Endothelial cell of umbilical vein (primary cell): ENCODE measurements at regions not wholly inside any gene's neighbourhood (a gene's known extent, or its start where the extent isn't known, plus 50 kb on each side); places are given as distances from the start of the nearest gene placed in this dataset.

Experiments used
- BruUV-seq: library from RNA; stranded (reverse); fragments of 400-500 nt; replicated peaks from 2 replicates; lab custom pipeline; 2021; lab: Mats Ljungman, UMichigan
- CTCF ChIA-PET: fragments of 300-600, 350-600 bp; sonication (Branson Sonifier 250); formaldehyde crosslinking; loops from one replicate; lab custom pipeline; 2021; ENCODE audit warnings: antibody characterized with exemption, inconsistent platforms; lab: Charles Lee
- POLR2A ChIA-PET: fragments of 300-600, 350-600 bp; sonication (Branson Sonifier 250); formaldehyde crosslinking; loops from one replicate; lab custom pipeline; 2021; ENCODE audit warnings: antibody characterized with exemption, inconsistent platforms; lab: Charles Lee
- DNase-seq: peaks from one replicate; pipeline ENCODE4 v3.0.0-alpha.2; 2011; ENCODE audit warnings: low read depth, low spot score
- FAIRE-seq: peaks from 2 replicates; lab custom pipeline; 2011; peaks lifted over from hg19 to GRCh38; lab: Jason Lieb, UNC
- H2AFZ ChIP-seq: 2 replicates; pipeline ENCODE4 v1.6.0; 2012; ENCODE audit warnings: low read depth, low read length, control low read depth, inconsistent platforms
- H3K27ac ChIP-seq: 2 replicates; pipeline ENCODE4 v1.5.1; 2011; ENCODE audit warnings: low read depth, mild to moderate bottlenecking, control low read depth, low read length, moderate library complexity; ENCODE audit not compliant: insufficient read depth
- H3K27me3 ChIP-seq, 2 experiments: 2 replicates each; pipeline versions ENCODE4 v1.6.0 to v1.6.1; 2011; ENCODE audit warnings: low read length in 2 of 2, mixed read lengths in 1 of 2; ENCODE audit not compliant: control insufficient read depth in 2 of 2, insufficient read depth in 2 of 2
- H3K36me3 ChIP-seq, 2 experiments: 2 replicates in 1 of 2; 3 replicates in 1 of 2; pipeline ENCODE4 v1.5.1; 2011; ENCODE audit warnings: low read length in 2 of 2, mild to moderate bottlenecking in 1 of 2, moderate library complexity in 1 of 2; ENCODE audit not compliant: control insufficient read depth in 2 of 2, insufficient read depth in 2 of 2; ENCODE audit errors: extremely low read depth in 1 of 2
- H3K4me1 ChIP-seq: 3 replicates; pipeline ENCODE4 v1.5.1; 2011; ENCODE audit warnings: mild to moderate bottlenecking, low read length; ENCODE audit not compliant: control insufficient read depth, insufficient read depth; ENCODE audit errors: extremely low read depth
- H3K4me2 ChIP-seq: 2 replicates; pipeline ENCODE4 v1.6.1; 2011; ENCODE audit warnings: low read length, control low read depth, mixed read lengths; ENCODE audit not compliant: insufficient read depth
- H3K4me3 ChIP-seq, 3 experiments: fragments of 200-600 bp in 1 of 3; sonication (generic), shearing (Covaris generic) in 1 of 3; replicated peaks in 1 of 3; 2 replicates each; pipeline ENCODE4 v1.5.1; 2011 to 2016; ENCODE audit warnings: control low read depth in 3 of 3, low read length in 3 of 3, mild to moderate bottlenecking in 2 of 3, inconsistent platforms in 1 of 3, low read depth in 1 of 3, moderate library complexity in 1 of 3; ENCODE audit not compliant: insufficient read depth in 1 of 3
- H3K79me2 ChIP-seq: 2 replicates; pipeline ENCODE4 v1.6.0; 2012; ENCODE audit warnings: low read length, inconsistent platforms; ENCODE audit not compliant: control insufficient read depth, insufficient read depth
- H3K9ac ChIP-seq: replicated peaks from 2 replicates; pipeline ENCODE3; 2011; ENCODE audit warnings: low read length, control low read depth; ENCODE audit not compliant: insufficient read depth; ENCODE audit errors: extremely low read depth
- H3K9me1 ChIP-seq: replicated peaks from 3 replicates; pipeline ENCODE4 v1.6.0; 2011; ENCODE audit warnings: mild to moderate bottlenecking, low read length; ENCODE audit not compliant: control insufficient read depth, insufficient read depth; ENCODE audit errors: extremely low read depth
- H3K9me3 ChIP-seq: replicated peaks from 2 replicates; pipeline ENCODE4 v1.5.1; 2012; ENCODE audit warnings: low read length, inconsistent platforms; ENCODE audit not compliant: control insufficient read depth, insufficient read depth
- H4K20me1 ChIP-seq: replicated peaks from 2 replicates; pipeline ENCODE3; 2011; ENCODE audit warnings: mild to moderate bottlenecking, low read length; ENCODE audit not compliant: control insufficient read depth, insufficient read depth; ENCODE audit errors: extremely low read depth
- EZH2 ChIP-seq: IDR thresholded peaks from 2 replicates; pipeline ENCODE4 v1.6.1; 2012; ENCODE audit warnings: borderline replicate concordance, low read depth, mild to moderate bottlenecking, moderate library complexity, low read length, inconsistent platforms; ENCODE audit not compliant: severe bottlenecking
- FOS ChIP-seq: IDR thresholded peaks from 2 replicates; pipeline ENCODE4 v1.6.1; 2011; ENCODE audit warnings: mild to moderate bottlenecking, low read length, moderate library complexity, borderline replicate concordance; ENCODE audit not compliant: insufficient read depth
- GATA2 ChIP-seq: IDR thresholded peaks from 2 replicates; pipeline ENCODE4 v1.7.0; 2011; ENCODE audit warnings: low read depth, mild to moderate bottlenecking, moderate library complexity, mixed read lengths, low read length; ENCODE audit not compliant: insufficient read length, insufficient read depth
- JUN ChIP-seq: IDR thresholded peaks from 2 replicates; pipeline ENCODE4 v1.6.1; 2011; ENCODE audit warnings: borderline replicate concordance, low read depth; ENCODE audit not compliant: insufficient read length, insufficient read depth
- MYC ChIP-seq: IDR thresholded peaks from one replicate; pipeline ENCODE4 v1.6.1; 2011; ENCODE audit warnings: mild to moderate bottlenecking, low read depth, low read length
- POLR2A ChIP-seq: IDR thresholded peaks from 2 replicates; pipeline ENCODE4 v1.6.1; 2012; ENCODE audit warnings: low read depth, mild to moderate bottlenecking, control low read depth, low read length
- POLR2AphosphoS5 ChIP-seq: IDR thresholded peaks from 2 replicates; pipeline ENCODE4 v1.6.1; 2012; ENCODE audit warnings: low read depth, mild to moderate bottlenecking, control low read depth, low read length, moderate library complexity; ENCODE audit not compliant: insufficient read depth
- dilution Hi-C: fragments of 300-500 bp; cut with MboI; formaldehyde crosslinking; loops from one replicate; pipeline ENCODE4 v1.15.0; 2019; ENCODE audit warnings: low sequenced_read_pairs; ENCODE audit not compliant: extremely low pct_ligation_motif_present
- intact Hi-C: fragments of 100-400 bp; cut with micrococcal nuclease; formaldehyde crosslinking; loops from one replicate; pipeline ENCODE4 v1.10.0; 2022
- TF ChIP-seq, protein P1 (sequence below), 2 donors: IDR thresholded peaks; 1 replicate in 1 of 2; 2 replicates in 1 of 2; pipeline ENCODE4 v1.5.1; 2011; ENCODE audit warnings: low read length in 2 of 2, mild to moderate bottlenecking in 2 of 2, moderate library complexity in 2 of 2, control low read depth in 1 of 2, inconsistent platforms in 1 of 2, low read depth in 1 of 2; ENCODE audit not compliant: insufficient read depth in 1 of 2; ENCODE audit errors: extremely low read depth in 1 of 2
- TF ChIP-seq, protein P2 (sequence below): IDR thresholded peaks from 2 replicates; pipeline ENCODE4 v1.6.1; 2011; ENCODE audit not compliant: insufficient read depth, insufficient read length

DNA sequence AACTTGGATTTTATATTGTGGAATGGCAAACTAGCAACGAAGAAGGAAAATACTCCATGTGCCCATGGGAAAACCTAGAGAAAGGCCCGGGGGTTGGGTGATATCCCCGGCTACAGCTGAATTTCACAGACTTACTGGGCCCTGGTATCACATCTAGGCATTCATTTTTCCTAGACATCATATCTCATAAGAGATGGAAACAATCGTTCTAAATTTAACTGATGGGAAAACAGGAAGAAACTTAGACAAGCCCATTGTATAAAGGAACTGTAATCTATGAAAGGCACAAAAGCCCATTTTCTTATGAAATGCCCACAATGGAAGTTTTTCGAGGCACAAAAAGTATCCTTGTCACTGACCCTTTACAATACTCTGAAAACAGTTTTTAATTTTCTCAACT is 407.9 kb upstream of the LYPLAL1 start:
- Histone ChIP-seq H3K36me3 (no peaks in the 10 kb centered on the region), H2AFZ (no peak overlapping the region), H3K27ac (peak overlapping the region; percentile 3), H3K9me1 (no peaks in the 10 kb centered on the region), H3K4me1 (peaks cover 6% of the 10 kb centered on the region), H4K20me1 (no peaks in the 10 kb centered on the region), H3K27me3 (no peaks in the 10 kb centered on the region), H3K79me2 (no peaks in the 10 kb centered on the region), H3K4me3 (no peak overlapping the region), H3K4me2 (no peak overlapping the region), H3K9ac (no peak overlapping the region), H3K9me3 (no peaks in the 10 kb centered on the region)
- DNase-seq (peak; percentile 90), FAIRE-seq (peak; percentile 53)
- TF ChIP-seq MYC (no peak), POLR2AphosphoS5 (no peak), JUN (no peak), EZH2 (no peak), FOS (no peak), POLR2A (no peak), GATA2 (no peak)
- TF ChIP-seq, protein P1, sequence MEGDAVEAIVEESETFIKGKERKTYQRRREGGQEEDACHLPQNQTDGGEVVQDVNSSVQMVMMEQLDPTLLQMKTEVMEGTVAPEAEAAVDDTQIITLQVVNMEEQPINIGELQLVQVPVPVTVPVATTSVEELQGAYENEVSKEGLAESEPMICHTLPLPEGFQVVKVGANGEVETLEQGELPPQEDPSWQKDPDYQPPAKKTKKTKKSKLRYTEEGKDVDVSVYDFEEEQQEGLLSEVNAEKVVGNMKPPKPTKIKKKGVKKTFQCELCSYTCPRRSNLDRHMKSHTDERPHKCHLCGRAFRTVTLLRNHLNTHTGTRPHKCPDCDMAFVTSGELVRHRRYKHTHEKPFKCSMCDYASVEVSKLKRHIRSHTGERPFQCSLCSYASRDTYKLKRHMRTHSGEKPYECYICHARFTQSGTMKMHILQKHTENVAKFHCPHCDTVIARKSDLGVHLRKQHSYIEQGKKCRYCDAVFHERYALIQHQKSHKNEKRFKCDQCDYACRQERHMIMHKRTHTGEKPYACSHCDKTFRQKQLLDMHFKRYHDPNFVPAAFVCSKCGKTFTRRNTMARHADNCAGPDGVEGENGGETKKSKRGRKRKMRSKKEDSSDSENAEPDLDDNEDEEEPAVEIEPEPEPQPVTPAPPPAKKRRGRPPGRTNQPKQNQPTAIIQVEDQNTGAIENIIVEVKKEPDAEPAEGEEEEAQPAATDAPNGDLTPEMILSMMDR (IDR thresholded peaks at IDR 0.05; ENCODE audit: extremely low read depth in 1 of 2, insufficient read depth in 1 of 2, low read depth in 1 of 2, low read length in 2 of 2) = no peak
- TF ChIP-seq, protein P2, sequence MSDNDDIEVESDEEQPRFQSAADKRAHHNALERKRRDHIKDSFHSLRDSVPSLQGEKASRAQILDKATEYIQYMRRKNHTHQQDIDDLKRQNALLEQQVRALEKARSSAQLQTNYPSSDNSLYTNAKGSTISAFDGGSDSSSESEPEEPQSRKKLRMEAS = no peak
- dilution Hi-C loops = no loop called here
- no TSS peak for BruUV-seq
- intact Hi-C loops = loop anchor here (5.0 kb wide), 2 partner anchors 167 to 232 kb away; no protein-coding TSS in a partner anchor
- ChIA-PET CTCF (no interaction called here), POLR2A (no interaction called here)
